Left forelimb (tissue), 1 donor: ENCODE measurements at regions not wholly inside any gene's neighbourhood (a gene's known extent, or its start where the extent isn't known, plus 50 kb on each side); places are given as distances from the start of the nearest gene placed in this dataset.

ENCODE experiments used
- DNase-seq: peaks from one replicate; pipeline ENCODE4 v3.0.0-alpha.2; 2018; ENCODE audit warnings: low spot score

DNA sequence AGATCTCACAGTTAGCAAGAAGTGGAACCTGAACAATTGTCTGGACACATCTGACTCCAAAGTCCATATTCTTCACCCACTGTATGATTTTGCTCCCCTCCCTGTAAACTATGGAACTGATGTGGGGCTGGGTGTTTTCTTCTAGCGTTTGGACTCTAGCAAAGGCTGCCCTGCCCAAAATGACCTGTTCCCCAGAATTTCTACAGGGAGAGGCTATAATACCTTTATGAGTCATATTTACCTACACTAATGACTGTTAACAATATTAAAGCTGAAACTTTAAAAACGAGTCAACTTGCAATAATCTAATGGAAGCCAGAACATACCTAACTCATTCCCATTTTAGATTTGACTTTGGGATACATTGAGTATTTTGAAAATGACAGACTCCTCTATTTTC is 531.2 kb upstream of the CFAP20DC start:
- DNase-seq = no peak

DNA sequence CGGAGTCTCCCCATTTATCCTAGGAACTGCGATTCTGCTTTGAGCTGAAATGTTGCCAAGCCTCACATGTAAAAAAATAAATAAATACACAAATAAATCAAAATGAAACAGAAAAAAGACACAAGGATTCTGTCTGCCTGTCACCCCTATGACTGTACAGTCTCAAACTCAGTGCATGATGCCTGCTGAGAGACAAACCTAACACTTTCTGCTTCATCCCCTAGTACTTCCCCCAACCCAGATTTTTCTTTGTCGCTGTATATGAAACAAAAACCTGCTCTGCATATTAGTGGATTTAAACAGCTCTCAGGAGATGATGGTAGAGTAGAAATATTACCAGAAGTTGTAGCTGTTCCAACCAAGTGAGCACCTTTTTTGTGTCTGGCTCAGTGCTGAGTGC is 530.7 kb upstream of the CFAP20DC start:
- DNase-seq = no peak

DNA sequence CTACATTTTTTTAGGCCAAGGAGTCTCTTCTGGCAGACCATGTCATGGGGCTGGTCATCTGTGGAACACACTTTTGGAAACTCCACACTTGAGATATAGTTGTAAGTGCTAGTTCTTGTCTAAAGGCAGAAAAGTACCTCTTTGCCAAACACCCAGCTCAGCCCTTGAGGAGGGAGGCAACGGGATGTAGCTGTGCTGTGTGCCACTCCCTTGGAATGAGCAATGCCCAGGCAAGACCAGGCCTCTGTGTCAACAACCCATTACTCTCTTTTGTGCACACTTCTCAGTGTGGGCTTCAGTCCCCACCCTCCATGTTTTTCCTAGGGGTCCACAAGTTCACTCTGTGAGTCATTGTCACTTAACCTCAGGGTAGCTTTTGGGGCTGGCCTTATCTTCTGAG is 528.3 kb upstream of the CFAP20DC start:
- DNase-seq = no peak

DNA sequence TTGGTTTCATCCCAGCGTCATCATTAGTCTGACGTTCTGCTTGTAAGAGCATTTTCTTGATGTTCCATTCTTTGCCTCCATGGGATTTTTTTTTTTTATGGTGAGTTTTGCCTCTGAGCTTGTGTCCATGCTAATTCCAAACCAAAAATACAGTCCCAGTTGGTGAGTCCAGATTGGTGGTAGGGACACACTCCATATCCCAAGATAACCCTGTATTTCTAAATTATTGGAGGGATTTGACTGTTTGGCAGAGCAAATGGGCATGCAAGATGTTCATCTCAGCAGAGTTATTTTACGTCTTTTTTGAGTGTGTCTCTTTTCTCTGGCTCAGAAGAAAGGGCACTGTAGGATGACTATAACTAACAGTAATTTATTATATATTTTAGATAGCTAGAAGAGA is 526.8 kb upstream of the CFAP20DC start:
- no peak for DNase-seq

DNA sequence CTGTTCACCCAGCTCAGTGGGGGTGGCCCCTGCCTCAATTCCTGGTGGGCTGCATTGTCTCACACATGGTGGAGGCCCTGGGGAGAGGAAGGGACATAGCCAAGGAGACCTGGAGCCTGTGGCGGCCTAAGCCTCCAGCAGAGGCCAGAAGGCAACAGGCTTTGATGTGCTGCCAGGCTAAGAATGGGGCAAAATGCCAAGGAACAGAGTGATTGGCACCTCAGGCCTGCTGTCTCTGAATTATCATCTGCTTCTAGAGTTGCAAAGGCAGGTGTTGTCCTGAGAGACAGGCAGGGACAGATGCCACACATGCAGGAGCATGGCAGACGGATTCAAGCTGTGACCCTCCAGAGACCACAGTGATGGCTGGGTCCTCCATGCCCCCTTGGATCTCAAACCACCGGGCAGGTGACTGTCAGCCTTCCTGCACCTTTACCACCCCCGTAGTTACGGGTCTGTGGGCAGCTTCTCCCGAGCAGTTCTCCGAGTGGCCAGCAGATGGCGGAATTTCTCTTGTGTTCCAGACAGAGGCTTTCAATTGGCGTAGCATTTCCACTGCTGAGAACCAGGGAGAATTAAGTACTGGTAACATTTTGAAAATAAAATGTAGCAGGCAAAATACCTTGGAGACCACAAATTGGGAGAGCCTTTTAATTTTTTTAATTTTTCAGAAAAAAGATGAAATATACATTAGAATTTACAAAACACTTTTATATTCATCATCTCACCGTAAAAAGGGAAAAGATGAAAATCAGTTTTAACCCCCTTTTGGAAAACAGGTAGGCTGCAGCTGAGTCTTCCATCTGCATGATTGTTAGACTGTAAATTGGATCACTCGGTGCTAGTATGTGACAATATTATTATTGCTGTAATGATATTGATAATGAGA is 525.5 kb upstream of the CFAP20DC start:
- peak; percentile 87 for DNase-seq

DNA sequence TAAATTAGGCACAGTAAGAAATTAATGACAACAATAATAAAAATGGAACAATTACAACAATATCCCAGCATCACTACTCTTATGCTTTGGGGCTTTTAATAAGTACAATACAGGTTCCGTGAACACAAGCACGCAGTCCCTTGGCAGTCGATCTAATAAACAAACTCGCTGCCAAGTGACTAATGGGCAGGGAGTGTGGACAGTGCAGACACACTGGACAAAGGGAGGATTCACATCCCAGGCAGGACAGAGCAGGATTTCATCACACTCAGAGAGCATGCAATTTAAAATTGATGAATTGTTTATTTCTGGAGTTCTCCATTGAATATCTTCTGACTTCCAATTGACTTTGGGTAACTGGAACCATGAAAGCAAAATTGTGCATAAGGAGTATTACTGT is 524.1 kb upstream of the CFAP20DC start:
- no peak for DNase-seq

DNA sequence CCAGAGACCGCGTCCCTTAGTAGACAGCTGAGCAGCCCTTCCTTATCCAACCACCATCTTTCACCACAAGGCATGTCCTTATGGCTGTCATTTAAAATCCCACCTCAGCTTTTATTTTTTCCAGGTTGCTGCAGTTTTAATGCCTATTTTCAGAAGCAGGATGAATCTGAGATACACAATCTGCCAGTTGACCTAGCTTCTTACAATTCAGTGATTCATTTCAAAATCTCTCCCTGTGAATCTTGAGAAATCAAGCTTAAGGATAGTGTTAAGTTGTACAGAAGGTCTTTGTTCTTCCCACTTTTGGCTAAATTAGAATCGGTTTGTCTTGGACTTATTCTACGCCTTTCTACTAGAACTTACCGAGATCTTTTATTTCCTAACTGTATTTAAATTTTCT is 522.3 kb upstream of the CFAP20DC start:
- DNase-seq = no peak

DNA sequence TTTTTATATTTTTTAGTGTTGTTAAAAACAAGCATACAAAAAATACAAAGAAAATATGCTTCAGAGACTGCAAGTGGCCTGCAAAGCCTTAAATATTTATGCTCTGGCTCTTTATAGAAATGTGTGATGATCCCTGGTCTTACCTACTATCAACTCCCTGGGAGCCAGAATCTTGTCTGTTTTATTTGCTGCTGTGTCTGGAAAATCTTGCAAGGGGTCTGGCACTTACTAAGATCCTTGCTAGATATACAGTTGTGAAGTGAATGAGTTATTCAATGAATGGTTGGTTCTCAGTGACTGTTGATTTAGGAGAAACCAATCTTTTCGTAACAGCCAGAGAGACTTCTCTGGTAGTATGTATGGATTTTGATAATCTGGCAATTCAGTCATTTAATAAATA is 521.0 kb upstream of the CFAP20DC start:
- DNase-seq = no peak

DNA sequence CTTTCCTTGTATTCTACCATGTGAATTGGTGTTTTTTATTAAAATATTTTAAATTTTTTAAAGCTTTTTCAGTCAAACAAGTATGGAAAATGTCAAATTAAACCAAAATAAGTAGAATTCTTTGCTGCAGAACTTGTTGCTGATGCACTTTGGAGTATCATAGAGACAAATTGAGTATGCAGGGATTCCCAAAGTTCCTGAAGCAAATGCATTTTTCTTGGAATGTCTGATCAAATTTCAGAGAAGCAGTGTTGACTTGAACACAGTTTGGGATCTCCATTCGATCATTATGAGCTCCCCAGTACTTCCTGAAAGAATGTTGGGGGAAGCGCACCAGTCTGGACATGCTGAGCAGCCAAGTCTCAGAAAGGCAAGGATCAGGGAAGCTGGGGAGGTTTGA is 517.8 kb upstream of the CFAP20DC start:
- no peak for DNase-seq

DNA sequence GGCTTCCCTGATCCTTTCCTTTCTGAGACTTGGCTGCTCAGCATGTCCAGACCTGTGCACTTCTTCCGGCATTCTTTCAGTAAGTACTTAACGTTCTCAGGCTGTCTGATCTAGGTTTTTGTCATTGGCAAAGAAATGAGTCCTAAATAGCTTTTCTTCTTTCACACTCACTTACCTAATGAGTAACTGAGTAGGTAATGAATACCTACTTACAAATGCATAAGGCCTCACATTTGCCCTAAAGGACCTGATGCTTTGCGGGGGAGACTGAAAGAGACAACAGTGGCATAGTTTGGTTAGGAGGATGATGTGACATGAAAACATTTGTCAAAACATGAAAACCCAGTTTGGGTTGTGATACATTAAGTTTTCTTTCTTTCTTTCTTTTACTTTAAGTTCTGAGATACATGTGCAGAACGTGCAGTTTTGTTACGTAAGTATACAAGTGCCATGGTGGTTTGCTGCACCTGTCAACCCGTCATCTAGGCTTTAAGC is 516.7 kb upstream of the CFAP20DC start:
- DNase-seq = no peak

DNA sequence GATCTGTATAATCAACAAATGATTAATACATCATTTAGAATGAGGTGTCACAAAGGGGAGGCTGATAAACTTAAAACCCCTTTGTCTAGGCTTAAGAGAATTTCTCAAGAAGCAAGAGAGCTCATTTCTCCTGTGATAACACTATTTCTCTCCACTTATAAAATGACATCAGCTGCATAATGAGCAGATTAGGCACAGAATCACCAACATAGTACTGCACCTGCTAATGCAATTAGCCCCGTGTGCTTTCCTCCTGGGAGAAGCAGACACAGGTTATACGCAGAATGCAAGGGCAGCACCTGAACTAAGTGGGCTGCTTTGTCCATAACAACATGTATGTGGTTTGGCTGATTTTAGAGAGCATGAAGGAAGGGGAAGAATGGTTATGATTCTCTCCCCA is 515.3 kb upstream of the CFAP20DC start:
- no peak for DNase-seq

DNA sequence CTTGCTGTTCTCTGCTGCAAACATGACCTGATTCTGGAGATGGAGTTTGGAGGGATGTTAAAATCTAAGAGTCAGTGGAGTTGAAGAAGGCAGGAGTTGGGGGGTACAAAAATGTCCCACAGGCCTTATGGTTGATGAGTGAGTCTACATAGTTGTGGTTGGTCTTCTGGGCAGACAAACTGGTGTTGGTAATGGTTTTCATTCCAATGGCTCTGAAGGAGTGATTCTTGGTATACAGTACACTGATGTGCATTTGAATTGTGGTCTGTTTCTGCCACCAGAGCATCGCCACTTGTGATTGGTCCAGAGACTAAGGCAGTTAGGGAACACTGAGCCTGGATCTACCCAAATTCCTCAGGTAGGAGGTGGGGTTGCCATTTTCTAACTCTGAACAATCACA is 514.1 kb upstream of the CFAP20DC start:
- DNase-seq = no peak

DNA sequence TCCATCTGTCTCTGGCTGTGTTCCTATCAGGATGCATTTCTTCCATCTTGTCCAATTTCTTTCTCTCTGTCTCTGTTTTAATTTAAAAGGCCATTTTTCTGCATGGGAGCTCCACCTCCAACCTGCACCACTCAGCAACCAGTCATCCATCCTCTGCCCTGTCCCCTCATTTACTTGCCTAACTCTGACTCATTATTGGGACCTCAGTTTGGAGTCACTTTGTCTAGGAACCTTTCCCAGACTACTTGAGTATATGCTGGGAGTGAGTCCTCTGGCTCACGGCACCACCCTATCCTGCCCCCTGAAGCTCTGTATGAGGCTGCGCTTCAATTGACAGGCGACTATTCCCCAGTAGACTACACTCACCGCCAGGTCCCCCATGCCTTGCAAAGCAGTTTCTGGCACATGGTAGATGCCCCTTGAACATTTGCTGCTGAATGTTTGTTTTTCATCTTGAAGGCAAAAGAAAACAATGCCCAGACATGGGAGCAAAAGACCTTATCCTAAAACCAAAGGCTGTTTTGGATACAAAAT is 513.3 kb upstream of the CFAP20DC start:
- no peak for DNase-seq

DNA sequence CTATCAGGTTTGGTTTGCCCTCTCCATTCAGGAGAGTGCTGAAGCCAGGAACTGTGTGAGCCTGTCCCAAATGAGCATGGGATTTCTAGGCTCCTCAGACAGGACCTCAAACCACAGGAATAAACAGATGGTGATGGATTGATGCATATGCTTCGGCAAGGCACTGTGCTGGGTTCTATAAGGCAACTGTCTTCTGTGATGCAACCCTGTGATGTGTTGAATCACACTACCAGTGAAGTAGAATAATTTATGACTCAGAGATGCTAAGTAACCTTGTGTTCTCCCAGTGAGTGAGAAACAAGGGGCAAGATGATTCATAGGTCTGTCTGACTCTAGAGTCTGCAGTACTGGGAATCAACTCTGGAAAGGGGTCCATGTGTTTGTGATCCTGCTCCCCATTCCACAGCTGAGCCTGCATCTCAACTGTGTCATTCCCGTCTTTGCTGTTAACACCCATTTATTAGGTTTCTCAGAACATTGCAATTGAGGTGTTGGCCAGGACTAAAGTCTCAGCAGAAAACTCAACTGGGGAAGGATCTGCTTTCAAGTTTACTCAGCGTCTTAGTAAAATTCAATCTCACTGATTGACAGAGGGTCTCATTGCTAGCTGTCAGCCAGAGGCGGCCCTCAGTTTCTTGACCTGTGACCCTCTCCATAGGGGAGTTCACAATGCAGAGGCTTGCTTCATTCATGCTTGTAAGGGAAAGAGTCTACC is 510.1 kb upstream of the CFAP20DC start:
- no peak for DNase-seq

DNA sequence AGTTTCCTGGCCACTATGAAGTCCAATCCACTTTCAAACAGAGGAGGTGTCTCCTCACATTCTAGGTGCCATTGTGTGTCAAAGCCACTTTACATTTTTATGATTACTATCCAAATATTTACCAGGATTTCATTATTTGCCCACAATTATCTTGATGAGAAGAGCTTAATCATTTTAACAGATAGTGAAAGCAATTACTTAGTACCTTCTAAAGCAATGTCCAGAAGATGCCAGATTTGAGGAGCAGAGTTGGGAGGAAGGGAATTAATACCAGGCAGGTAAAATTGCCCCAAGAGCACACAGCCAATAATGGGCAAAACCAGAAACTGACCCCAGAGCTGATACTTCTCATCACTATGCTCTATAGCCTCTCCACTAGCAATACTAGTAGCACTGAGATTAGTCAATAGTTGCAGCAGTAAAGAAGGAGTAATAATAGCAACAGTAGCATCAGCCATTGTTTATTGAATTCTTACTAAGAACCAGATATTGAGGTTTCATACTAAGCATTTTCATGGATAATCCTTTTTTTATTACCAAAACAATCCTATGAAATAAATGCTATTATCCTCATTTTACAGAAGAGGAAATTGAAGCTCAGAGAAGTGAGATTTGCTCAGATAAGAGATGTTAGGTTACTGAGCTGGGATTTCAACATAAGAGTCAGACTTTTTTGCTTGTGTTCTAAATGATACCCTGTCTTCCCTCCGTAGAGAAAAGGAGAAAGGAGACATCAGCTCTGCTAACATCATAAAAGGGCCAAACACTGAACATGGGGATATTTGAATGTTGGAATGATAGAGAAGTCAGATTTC is 509.3 kb upstream of the CFAP20DC start:
- no peak for DNase-seq

DNA sequence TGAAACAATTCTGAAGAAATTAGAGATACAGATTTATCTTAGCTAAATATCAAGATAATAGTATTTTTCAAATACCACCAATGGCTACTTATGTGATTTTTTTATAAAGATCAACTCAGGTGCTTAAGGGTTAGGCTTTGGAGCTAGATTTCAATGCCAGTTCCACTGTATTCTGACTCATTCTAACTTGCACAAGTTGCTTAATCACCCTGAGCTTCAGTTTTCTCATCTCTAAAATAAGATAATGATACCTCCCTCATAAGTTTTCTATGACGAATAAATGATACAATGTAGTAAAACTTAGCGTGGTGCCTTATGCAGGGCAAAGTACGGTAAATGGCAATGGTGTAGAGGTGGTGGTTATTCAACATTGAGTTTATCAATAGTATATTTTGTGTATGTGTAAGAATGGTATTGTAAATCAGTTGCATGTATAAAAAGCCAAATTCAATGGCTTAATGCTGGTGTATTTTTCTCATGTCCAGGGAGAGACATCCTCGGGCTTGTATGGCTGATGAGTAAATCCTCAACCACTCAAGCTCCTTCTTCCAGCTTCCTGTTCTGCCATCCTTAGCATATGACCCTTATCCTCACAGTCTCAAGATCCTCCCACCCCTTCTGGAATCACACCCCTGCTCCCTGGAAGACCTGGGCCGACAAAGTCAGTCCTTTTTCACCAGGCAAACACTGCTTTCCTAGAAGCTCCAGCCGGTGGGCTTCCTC is 505.9 kb upstream of the CFAP20DC start:
- no peak for DNase-seq

DNA sequence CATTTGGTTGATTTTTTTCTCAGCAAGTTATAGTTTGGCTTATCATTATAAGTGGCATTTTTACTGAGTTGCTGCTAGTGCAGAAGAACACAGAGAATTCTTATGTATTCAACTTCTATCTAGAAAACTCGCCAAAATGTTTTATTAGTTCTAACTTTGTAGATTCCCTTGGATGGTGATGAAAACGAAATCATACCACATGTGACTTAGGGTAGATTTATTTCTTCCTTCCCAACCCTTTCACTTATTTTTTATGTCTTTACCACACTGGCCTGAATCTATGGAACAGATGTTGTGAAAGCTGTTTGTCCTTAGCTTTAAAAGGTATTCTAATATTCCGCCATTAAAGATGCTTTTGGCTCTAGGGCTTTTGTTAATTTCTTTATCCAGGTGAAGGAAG is 503.3 kb upstream of the CFAP20DC start:
- no peak for DNase-seq

DNA sequence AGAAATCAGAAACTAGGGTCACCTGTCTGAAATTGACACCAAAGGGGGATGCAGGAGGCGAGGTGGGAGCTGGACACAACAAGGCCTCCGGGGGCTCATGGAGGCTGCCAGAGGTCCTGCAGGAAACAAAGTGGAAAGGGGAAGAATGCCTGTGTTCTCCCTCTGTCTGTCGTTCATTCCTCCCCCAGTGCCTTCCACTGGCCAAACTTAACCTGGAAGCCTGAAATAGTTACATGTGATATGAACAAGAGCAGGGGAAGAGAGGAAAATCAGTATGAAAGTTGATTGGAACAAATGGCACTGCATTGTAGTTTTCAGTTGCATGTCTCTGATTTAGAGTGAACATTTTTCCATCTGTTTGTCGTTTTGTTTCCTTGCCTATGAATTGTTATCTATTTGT is 502.0 kb upstream of the CFAP20DC start:
- no peak for DNase-seq

DNA sequence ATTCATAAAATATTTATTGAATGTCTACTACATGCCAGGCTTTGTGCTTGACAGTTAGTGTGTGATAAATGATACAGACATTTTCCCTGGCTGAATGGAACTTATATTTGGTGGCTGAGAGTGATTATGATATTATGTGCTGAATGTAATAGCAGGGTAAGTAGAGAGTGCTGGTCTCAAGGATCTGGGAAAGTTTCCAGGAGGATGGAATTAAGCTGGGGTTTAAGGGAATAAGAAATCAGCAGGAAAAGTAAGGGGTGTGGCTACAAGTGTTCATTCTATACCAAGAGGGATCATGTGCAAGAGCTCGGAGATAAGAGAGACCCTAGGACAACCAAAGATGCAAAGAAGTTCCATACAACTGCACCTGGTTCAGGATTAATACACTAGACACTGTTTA is 500.1 kb upstream of the CFAP20DC start:
- DNase-seq = no peak

DNA sequence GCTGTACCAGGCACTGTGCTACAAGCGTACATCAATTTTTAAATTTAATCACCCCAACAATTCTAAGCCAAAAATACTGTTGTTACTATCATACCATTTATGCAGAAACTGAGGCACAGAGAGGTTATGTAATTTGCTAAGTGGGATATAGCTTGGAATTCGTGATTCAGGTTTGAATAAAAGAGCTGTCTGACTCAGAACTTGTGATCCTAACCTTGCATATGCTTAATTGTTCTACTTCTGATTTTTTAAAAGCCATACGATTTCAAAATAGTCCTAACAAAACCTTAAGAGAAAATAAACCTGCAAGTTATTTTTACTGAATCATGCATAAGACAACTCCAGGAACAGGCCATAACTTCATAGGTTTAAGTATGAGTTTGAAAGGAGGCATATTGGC is 498.0 kb upstream of the CFAP20DC start:
- no peak for DNase-seq

DNA sequence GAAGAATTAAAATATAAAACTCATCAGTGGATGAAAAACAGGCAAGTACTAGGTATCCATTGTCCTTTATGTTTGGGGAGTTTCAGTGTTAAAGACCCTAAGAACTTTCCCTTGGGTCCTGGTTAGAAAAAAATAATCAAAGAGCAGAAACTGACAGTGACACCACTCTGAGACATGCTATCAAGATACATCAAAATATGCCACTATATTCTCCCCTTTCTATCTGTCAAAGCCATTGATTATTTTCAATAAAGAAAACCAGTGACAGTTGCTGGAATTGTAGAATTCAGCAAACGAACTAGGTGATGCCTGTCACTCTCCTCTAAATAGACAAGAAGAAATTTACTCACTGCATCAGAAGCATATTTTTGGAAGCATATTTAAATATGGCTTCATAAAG is 496.7 kb upstream of the CFAP20DC start:
- no peak for DNase-seq

DNA sequence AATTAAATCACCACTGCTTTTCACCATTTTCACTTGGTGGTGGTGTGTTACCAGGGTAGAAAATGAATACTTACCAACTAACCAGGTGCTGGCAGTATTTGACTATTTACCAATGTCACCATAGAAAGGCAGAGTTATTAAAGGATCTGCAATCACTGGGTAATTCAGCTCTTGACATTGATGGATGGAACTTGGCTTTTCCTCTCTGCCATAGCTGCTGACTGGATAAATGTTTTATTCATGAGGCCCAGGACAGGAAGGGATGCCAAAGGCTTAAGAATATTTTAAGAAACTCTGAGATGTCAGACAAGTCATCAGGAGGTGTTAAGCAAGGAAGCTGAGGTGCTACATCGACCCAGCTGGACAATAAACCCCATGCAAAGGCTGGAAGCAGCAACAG is 495.5 kb upstream of the CFAP20DC start:
- no peak for DNase-seq
